GM18520 (cell line): ENCODE measurements at regions not wholly inside any gene's neighbourhood (a gene's known extent, or its start where the extent isn't known, plus 50 kb on each side); places are given as distances from the start of the nearest gene placed in this dataset.
A peak's percentile ranks its signal among the peaks of the same experiment; 100 is the strongest.

Experiments
- ATAC-seq: cut with Tn5 transposase; IDR thresholded peaks from one replicate; pipeline ENCODE4 v1.9.1; 2021; ENCODE audit not compliant: unreplicated experiment

- ATAC-seq, result no peak
These were observed 969.9 kb downstream of the KCNMA1 start for GRCh38 chr10:76667408-76668370.

DNA sequence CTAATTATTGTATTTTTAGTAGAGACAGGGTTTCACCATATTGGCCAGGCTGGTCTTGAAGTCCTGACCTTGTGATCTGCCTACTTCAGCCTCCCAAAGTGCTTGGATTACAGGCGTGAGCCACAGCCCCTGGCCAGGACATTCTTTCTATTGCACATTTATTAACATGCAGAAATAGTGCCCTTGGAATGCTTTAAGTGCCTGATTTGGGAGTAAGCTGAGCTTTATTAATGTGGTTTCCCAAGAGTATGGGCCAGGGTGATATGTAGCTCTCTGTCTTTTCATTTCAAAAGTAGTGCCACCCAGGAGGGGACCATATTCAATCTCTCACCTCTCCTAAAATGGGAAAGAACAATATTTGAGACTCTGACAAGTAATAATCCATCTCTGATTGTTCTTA is 970.7 kb downstream of the KCNMA1 start:
- ATAC-seq, result no peak

DNA sequence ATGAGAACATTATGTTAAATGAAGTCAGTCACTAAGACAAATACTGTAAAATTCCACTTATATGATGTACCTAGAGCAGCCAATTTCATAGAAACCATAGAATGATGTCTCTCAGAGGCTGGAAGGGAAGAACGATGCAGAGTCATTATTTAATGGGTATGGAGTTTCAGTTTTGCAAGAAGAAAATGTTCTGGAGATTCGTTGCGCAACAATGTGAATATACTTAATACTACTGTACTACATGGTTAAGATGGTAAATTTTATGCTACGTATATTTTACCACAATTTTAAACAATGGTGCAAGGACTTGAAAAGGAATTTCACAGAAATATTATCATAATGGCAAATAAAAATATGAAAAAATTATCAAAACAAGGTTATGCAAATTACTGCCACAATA is 972.6 kb downstream of the KCNMA1 start:
- ATAC-seq, result no peak

- ATAC-seq, result peak; percentile 60
These were observed 980.1 kb downstream of the KCNMA1 start for GRCh38 chr10:76657337-76658012.

DNA sequence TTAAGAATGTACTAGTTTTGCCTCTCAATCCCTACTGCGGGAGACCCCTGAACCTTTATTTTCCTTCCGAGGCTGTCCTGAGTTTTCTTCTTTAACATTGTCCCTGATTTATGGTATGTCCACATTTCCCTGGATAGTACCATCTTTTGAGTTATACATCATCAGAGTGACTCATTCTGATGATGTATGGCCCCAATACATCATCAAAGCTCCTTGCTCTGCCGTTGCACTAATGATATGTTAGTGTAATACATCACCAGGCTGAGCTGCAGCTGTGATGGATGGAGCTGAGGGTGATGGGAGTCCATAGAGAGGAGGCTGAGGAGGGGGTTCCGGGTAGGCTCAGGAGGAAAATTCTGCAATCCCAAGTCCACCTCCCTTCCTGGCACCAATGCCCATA is 986.5 kb downstream of the KCNMA1 start:
- ATAC-seq, result no peak

GRCh38 chr10:76649723-76650127 is 987.9 kb downstream of the KCNMA1 start:
- ATAC-seq, result no peak

DNA sequence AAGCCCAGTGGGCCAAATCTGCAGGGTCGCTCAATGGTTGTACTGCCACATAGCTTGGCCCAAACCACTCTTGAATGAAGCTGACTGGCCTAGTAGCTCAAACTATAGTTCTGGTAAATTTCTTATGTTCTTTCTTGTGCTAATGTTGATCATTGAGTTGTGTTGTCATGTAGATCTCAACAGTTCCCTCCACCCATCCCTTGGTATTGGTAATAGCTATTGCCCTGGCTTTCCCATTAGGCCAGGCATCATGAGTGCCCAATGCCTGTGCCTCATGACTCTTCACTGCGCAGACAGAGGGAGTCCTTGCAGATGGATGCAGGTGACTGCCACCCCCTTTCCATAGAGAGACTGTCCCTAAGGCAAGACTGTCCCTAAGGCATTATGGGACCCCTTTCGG is 988.4 kb downstream of the KCNMA1 start:
- no peak for ATAC-seq

DNA sequence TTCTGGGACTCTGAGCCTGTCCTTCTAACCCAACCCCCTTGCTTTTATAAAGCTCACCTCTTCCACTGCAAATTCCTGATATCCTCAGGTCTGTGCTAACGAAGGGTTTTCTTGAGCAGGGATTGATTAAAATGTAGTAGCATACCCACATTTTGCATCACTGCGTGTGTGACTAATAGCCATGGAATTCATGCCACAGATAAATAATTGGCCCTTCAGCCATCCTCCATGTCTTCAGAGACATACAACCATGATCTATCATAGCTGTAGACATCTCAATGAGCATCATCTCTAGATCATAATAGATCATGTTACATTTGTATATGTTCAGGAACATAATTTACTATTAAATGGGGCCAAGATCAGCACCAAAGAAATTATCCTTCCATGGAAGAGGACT is 990.3 kb downstream of the KCNMA1 start:
- no peak for ATAC-seq

DNA sequence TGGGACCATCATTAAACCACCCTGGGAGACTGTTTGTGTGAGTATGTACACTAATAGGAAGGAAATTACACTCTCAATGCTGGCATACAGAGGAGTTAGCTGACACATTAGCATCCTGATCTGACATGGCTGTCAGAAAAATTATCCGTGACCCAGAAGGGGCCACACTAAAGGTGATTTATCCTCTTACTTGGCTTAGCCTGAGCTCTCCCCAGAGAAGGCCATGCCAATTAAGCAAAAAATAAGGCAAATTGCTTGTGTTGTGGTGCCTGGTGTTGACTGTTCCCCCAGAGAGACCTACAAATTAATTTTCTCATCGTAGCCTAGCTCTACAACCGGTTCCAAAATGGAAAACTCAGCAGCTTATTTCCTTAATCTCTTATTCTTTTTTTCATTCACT is 992.3 kb downstream of the KCNMA1 start:
- ATAC-seq, result no peak

DNA sequence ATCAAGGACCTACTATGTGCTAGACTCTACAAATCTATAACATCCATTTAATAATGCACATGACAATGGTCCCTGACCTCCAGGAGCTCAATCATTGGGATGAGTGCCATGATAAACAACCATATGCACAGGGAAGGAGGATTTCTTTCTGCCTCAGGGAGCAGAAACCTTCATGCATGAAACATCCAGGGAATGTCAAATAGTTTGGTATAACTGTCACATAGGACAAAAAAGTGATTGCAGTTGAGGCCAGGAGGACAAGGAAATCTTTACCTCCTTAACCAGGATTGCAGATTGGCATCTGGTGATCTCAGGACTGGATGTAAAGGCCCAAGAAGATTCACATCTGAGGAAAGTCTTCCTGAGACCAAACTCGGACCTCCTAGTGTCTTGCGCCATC is 993.1 kb downstream of the KCNMA1 start:
- no peak for ATAC-seq

DNA sequence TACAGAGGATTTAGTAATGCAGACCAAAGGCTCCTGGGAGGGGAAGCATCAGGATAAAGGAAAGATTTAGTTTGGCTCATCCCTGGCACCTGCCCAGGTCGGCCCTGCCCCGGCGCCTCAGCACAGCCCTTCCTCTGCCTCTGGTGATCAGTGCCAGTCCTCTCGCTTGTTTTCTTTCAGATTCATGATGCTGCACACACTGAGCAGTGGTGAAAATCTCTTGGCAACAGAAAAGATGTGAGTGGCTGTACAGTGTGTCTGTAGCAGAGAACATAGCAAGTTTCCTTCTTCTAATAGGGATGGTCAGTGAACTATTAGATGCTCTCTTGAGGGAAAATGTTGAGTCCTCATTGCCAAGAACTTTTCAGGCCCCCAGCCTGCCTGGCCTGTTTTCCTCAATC is 994.1 kb downstream of the KCNMA1 start:
- ATAC-seq, result no peak

DNA sequence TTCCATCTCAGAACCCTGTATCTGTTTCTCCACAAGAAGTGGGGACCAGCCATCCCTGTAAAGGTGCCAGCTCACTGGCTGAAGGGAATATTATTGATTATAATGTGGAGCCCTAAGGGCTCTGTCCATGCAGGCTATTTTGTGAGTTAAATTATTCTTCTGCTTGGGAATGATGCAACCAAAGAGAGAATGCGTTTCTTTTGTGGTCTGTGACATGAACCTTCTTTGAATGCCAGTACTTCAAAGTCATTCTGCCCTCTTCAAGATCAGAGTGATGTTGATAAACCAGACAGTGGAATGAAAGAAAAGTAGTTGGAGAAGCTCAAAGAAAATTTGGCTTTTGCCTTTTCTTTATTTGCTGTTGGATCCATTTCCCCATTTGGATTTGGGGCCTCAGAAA is 995.2 kb downstream of the KCNMA1 start:
- no peak for ATAC-seq

DNA sequence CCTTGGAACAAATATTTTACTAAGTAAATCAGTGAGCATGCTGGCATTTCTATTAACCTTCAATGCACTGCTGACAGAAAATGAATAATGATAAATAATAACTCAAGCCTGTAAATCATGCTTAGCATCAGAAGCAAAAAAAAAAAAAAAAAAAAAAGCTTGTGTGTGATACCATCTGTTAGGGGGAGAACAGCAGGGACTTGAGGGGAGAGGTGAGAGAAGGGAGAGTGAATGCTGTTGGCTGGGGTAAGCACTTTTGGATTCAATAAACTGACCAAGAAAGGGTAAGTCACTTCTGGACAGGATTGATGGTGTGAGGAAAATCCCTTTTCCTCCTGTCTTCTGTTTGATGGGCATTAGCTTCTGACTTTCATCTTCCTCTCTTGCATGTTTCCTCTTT is 996.4 kb downstream of the KCNMA1 start:
- ATAC-seq, result no peak

DNA sequence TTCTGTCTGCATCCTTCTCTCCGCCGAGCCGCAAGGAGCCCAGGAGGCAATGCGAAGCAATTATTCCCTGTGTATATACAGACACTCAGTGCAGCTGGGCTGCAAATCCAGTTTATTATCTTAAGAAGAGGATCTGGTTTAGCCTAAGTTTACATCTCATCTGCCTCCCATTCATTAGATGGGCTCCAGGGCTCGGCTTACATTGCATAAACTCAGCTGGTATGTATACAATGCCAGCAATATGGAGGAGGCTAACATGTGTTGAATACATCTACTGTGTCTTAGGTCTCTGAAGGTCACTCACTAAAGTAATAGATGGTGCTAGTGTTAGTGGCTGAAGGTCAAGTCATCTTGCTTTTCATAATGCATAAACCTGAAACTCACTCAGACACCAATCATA is 996.8 kb downstream of the KCNMA1 start:
- no peak for ATAC-seq

DNA sequence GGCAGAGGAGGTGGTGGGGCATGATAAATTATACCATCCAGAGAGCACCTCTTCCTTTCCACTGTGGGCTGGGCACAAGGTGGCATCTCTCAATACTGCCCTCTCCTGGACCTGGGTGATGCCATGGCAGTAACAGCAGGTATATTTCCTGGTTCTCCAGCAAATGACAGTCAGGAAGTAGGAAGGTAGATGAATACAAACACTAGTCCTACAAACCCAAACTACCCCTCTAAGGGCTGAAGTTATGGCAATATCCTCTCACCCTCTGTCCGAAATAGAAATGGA is 1004.9 kb downstream of the KCNMA1 start:
- no peak for ATAC-seq

DNA sequence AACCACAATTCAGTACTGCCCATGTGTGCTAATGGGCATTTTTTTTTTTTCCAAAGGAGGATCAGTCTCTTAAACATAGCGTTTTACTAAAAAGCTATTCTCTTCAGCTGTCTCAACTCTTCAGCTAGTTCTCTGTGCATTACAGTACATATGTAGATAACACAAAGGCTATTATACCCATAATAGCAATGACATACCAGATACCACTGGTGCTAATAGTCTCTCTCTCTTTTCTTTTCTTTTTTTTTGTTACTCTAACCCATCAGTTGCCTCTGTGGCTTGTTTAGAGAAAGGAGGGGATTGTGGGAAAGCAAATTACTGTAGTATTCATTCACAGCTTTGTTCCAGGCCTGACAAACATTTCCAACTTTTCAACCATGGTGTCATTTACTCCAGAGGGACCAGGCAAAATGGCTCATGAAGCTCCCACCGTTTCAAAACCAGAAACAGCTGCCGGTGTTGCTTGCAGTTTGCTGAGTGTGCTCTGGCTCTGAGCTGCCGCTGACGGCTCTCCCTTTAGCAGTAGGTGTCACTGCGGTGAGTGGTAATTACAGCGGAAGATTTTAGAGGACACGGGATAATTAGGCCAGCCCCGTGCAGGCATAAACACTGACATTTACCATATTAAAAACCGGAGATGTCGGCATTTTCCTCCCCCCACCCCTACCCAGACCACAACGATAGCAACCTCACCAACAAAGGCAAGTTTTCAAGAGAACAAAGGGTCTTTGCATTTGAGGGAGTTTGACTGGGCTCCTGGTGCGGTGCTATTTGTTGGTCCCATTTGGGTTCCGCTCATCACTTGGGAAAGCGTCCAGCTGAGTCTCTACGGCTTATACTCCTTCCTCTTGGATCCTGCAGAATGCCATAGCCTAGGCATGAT is 1005.5 kb downstream of the KCNMA1 start:
- no peak for ATAC-seq

DNA sequence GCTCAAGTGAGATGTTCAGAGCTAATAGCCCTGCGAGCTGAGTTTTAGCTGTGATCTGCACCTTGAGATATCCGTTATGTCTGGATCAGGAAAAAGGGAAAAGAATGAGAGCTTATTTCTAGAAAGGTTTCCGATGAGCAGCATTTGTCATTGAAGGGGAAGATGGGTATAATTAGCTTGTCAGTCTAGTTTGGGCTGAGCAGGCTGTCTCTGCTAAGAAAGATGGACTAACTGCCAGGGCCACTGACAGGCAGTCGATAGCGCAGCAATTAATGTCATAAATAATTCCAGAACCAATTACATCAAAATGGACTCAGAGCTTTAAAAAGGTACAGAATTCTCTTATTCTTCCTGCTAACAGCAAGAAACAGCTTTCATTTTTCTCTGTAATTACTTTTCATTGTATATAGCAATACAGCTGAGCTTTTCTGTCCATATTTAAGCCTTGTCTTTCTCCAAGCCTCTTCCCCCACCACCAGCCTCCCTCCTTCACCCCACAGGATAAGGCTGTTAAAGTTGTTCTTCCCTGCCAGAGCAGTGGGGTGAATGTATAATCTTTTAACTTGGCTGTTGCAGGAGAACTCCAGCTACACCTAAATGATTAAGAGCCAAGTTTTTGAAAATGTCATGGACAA is 1006.5 kb downstream of the KCNMA1 start:
- no peak for ATAC-seq

- no peak for ATAC-seq
These were observed 1008.8 kb downstream of the KCNMA1 start for GRCh38 chr10:76628801-76629200.

GRCh38 chr10:76626386-76626785 is 1011.2 kb downstream of the KCNMA1 start:
- ATAC-seq, result no peak

GRCh38 chr10:76624470-76624869 is 1013.1 kb downstream of the KCNMA1 start:
- peak; percentile 72 for ATAC-seq
